HFFc6 (cell line): ENCODE measurements at regions not wholly inside any gene's neighbourhood (a gene's known extent, or its start where the extent isn't known, plus 50 kb on each side); places are given as distances from the start of the nearest gene placed in this dataset.

ENCODE experiments used
- DNase-seq: peaks from one replicate; pipeline ENCODE4 v3.0.0-alpha.2; 2018
- H3K27ac Mint-ChIP-seq: 2 replicates; pipeline ENCODE4 v1.8.0; 2020; ENCODE audit warnings: mild to moderate bottlenecking, mixed read lengths
- H3K27me3 Mint-ChIP-seq: 2 replicates; pipeline ENCODE4 v1.8.0; 2021; ENCODE audit warnings: mild to moderate bottlenecking, moderate library complexity, mixed read lengths; ENCODE audit not compliant: insufficient read depth
- H3K36me3 Mint-ChIP-seq: 2 replicates; pipeline ENCODE4 v1.8.0; 2021; ENCODE audit warnings: low read depth, mixed read lengths
- H3K4me1 Mint-ChIP-seq: 2 replicates; pipeline ENCODE4 v1.8.0; 2020; ENCODE audit warnings: low read depth, mixed read lengths
- H3K4me3 Mint-ChIP-seq: 2 replicates; pipeline ENCODE4 v1.8.0; 2020; ENCODE audit warnings: mild to moderate bottlenecking, moderate library complexity, mixed read lengths
- H3K9me3 Mint-ChIP-seq: 2 replicates; pipeline ENCODE4 v1.8.0; 2020; ENCODE audit warnings: mild to moderate bottlenecking, mixed read lengths
- CTCF ChIP-seq: fragments of 200-600 bp; sonication (generic); IDR thresholded peaks from 2 replicates; pipeline ENCODE4 v1.5.0; 2021; ENCODE audit warnings: antibody characterized with exemption, mild to moderate bottlenecking

- no peak for DNase-seq
- no peaks in the 10 kb centered on the region for H3K36me3 Mint-ChIP-seq
- no peak overlapping the region for H3K27ac Mint-ChIP-seq
- TF ChIP-seq CTCF, result no peak
- H3K4me1 Mint-ChIP-seq, result no peaks in the 10 kb centered on the region
- peaks cover 5% of the 10 kb centered on the region; the same call in 1 of the 2 replicates for H3K9me3 Mint-ChIP-seq
- H3K4me3 Mint-ChIP-seq, result no peak overlapping the region
- H3K27me3 Mint-ChIP-seq, result peaks cover 2% of the 10 kb centered on the region; the same call in 1 of the 2 replicates
Observed at GRCh38 chr1:70656361-70656760, 245.3 kb downstream of the CTH start.

GRCh38 chr1:70659891-70660290 lies 248.8 kb downstream of the CTH start:
- H3K9me3 Mint-ChIP-seq, result peaks cover 8% of the 10 kb centered on the region; the same call in 1 of the 2 replicates
- H3K27me3 Mint-ChIP-seq, result peaks cover 2% of the 10 kb centered on the region; the same call in 1 of the 2 replicates
- no peak for DNase-seq
- H3K4me3 Mint-ChIP-seq, result no peak overlapping the region
- no peaks in the 10 kb centered on the region for H3K4me1 Mint-ChIP-seq
- H3K36me3 Mint-ChIP-seq, result no peaks in the 10 kb centered on the region
- TF ChIP-seq CTCF, result no peak
- no peak overlapping the region for H3K27ac Mint-ChIP-seq

GRCh38 chr1:70666381-70667140 lies 255.5 kb downstream of the CTH start:
- Mint-ChIP-seq H3K27me3 (no peaks in the 10 kb centered on the region), H3K4me1 (no peaks in the 10 kb centered on the region), H3K9me3 (peaks cover 10% of the 10 kb centered on the region; the same call in 1 of the 2 replicates), H3K36me3 (no peaks in the 10 kb centered on the region), H3K27ac (no peak overlapping the region), H3K4me3 (no peak overlapping the region)
- DNase-seq, result no peak
- no peak for TF ChIP-seq CTCF

- peaks cover 7% of the 10 kb centered on the region; the same call in 1 of the 2 replicates for H3K9me3 Mint-ChIP-seq
- no peaks in the 10 kb centered on the region for H3K4me1 Mint-ChIP-seq
- no peak for DNase-seq
- TF ChIP-seq CTCF, result no peak
- no peaks in the 10 kb centered on the region for H3K27me3 Mint-ChIP-seq
- H3K27ac Mint-ChIP-seq, result no peak overlapping the region
- no peaks in the 10 kb centered on the region for H3K36me3 Mint-ChIP-seq
- no peak overlapping the region for H3K4me3 Mint-ChIP-seq
Observed at GRCh38 chr1:70667494-70668170, 256.6 kb downstream of the CTH start.

GRCh38 chr1:70671006-70671405 lies 259.9 kb downstream of the CTH start:
- no peaks in the 10 kb centered on the region for H3K4me1 Mint-ChIP-seq
- no peak overlapping the region for H3K27ac Mint-ChIP-seq
- no peak for TF ChIP-seq CTCF
- no peak overlapping the region for H3K4me3 Mint-ChIP-seq
- no peak for DNase-seq
- peaks cover 4% of the 10 kb centered on the region; the same call in 1 of the 2 replicates for H3K9me3 Mint-ChIP-seq
- no peaks in the 10 kb centered on the region for H3K36me3 Mint-ChIP-seq
- 0 out of 2 replicates have a peak, but pooled peaks cover 1% of the 10 kb centered on the region for H3K27me3 Mint-ChIP-seq
